Neural progenitor cell (in vitro differentiated cells): ENCODE measurements at regions not wholly inside any gene's neighbourhood (a gene's known extent, or its start where the extent isn't known, plus 50 kb on each side); places are given as distances from the start of the nearest gene placed in this dataset.

Experiments
- DNase-seq: peaks from one replicate; pipeline ENCODE4 v3.0.0-alpha.2; 2016; ENCODE audit warnings: low spot score
- H2AFZ ChIP-seq: fragments of 200-600 bp; sonication (generic); replicated peaks from 2 replicates; pipeline ENCODE4 v1.6.1; 2016; ENCODE audit warnings: antibody characterized with exemption
- H3F3A ChIP-seq: fragments of 200-600 bp; sonication (generic); 2 replicates; pipeline ENCODE4 v1.6.1; 2016; ENCODE audit warnings: antibody characterized with exemption, low read depth
- H3K27ac ChIP-seq: fragments of 200-600 bp; sonication (generic); 2 replicates; pipeline ENCODE4 v1.5.1; 2016; ENCODE audit warnings: mild to moderate bottlenecking
- H3K27me3 ChIP-seq: fragments of 200-600 bp; sonication (generic); 2 replicates; pipeline ENCODE4 v1.6.1; 2016; ENCODE audit warnings: mild to moderate bottlenecking, moderate library complexity
- H3K36me3 ChIP-seq: fragments of 200-600 bp; sonication (generic); 2 replicates; pipeline ENCODE4 v1.5.1; 2016
- H3K4me1 ChIP-seq: fragments of 200-600 bp; sonication (generic); 2 replicates; pipeline ENCODE4 v1.6.1; 2016; ENCODE audit warnings: mixed run types
- H3K4me2 ChIP-seq: fragments of 200-600 bp; sonication (generic); 2 replicates; pipeline ENCODE4 v1.6.1; 2016
- H3K4me3 ChIP-seq: fragments of 200-600 bp; sonication (generic); 2 replicates; pipeline ENCODE4 v1.5.1; 2016
- H3K79me2 ChIP-seq: fragments of 200-600 bp; sonication (generic); 2 replicates; pipeline ENCODE4 v1.6.1; 2016; ENCODE audit warnings: low read depth
- H3K9ac ChIP-seq: fragments of 200-600 bp; sonication (generic); 2 replicates; pipeline ENCODE4 v1.6.1; 2016
- H3K9me3 ChIP-seq: fragments of 200-600 bp; sonication (generic); 2 replicates; pipeline ENCODE4 v1.5.1; 2016; ENCODE audit warnings: low read depth
- H4K20me1 ChIP-seq: fragments of 200-600 bp; sonication (generic); 2 replicates; pipeline ENCODE4 v1.6.1; 2016; ENCODE audit warnings: low read depth
- H3K27ac Mint-ChIP-seq: 3 replicates; pipeline ENCODE4 v1.8.0; 2021; ENCODE audit warnings: mixed read lengths
- H3K27me3 Mint-ChIP-seq: 2 replicates; pipeline ENCODE4 v1.8.0; 2022; ENCODE audit warnings: low read depth, mild to moderate bottlenecking, inconsistent platforms, moderate library complexity, mixed read lengths; ENCODE audit not compliant: insufficient read depth
- H3K36me3 Mint-ChIP-seq: 3 replicates; pipeline ENCODE4 v1.8.0; 2021; ENCODE audit warnings: mixed read lengths
- H3K4me1 Mint-ChIP-seq: 3 replicates; pipeline ENCODE4 v1.8.0; 2021; ENCODE audit warnings: mixed read lengths
- H3K4me3 Mint-ChIP-seq: 3 replicates; pipeline ENCODE4 v1.8.0; 2021; ENCODE audit warnings: mild to moderate bottlenecking, moderate library complexity, mixed read lengths
- H3K9me3 Mint-ChIP-seq: 3 replicates; pipeline ENCODE4 v1.8.0; 2020; ENCODE audit warnings: mixed read lengths
- EZH2 ChIP-seq: fragments of 200-600 bp; sonication (generic); IDR thresholded peaks from 2 replicates; pipeline ENCODE4 v1.6.1; 2017; ENCODE audit warnings: antibody characterized with exemption, mild to moderate bottlenecking, moderate library complexity
- EZH2phosphoT487 ChIP-seq: fragments of 200-600 bp; sonication (generic); IDR thresholded peaks from 2 replicates; pipeline ENCODE4 v1.6.1; 2017; ENCODE audit warnings: antibody characterized with exemption
- TF ChIP-seq, protein P1 (sequence below): fragments of 200-600 bp; sonication (generic); IDR thresholded peaks from 2 replicates; pipeline ENCODE4 v1.5.1; 2017; ENCODE audit warnings: antibody characterized with exemption, mild to moderate bottlenecking

DNA sequence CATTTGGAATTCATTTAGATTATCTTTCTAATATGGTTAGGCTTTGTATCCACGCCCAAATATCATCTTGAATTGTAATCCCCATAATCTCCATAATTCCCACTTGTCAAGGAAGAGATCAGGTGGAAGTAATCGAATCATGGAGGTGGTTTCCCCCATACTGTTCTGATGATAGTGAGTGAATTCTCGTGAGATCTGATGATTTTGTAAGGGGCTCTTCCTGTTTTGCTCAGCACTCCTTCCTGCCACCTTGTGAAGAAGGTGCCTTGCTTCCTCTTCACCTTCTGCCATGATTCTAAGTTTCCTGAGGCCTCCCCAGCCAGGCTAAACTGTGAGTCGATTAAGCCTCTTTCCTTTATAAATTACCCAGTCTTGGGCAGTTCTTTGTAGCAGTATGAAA lies 527.5 kb upstream of the ARRDC3 start:
- Mint-ChIP-seq H3K9me3 (no peaks in the 10 kb centered on the region), H3K27ac (no peak overlapping the region), H3K27me3 (no peaks in the 10 kb centered on the region), H3K36me3 (no peaks in the 10 kb centered on the region), H3K4me3 (no peak overlapping the region), H3K4me1 (no peaks in the 10 kb centered on the region)
- H3K4me3 ChIP-seq, result no peak overlapping the region
- no peaks in the 10 kb centered on the region for H4K20me1 ChIP-seq
- no peak for TF ChIP-seq EZH2phosphoT487
- TF ChIP-seq, protein P1, sequence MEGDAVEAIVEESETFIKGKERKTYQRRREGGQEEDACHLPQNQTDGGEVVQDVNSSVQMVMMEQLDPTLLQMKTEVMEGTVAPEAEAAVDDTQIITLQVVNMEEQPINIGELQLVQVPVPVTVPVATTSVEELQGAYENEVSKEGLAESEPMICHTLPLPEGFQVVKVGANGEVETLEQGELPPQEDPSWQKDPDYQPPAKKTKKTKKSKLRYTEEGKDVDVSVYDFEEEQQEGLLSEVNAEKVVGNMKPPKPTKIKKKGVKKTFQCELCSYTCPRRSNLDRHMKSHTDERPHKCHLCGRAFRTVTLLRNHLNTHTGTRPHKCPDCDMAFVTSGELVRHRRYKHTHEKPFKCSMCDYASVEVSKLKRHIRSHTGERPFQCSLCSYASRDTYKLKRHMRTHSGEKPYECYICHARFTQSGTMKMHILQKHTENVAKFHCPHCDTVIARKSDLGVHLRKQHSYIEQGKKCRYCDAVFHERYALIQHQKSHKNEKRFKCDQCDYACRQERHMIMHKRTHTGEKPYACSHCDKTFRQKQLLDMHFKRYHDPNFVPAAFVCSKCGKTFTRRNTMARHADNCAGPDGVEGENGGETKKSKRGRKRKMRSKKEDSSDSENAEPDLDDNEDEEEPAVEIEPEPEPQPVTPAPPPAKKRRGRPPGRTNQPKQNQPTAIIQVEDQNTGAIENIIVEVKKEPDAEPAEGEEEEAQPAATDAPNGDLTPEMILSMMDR, result no peak
- no peak for TF ChIP-seq EZH2
- H3K27me3 ChIP-seq, result no peaks in the 10 kb centered on the region
- no peak overlapping the region for H3K9ac ChIP-seq
- no peak overlapping the region for H3K4me2 ChIP-seq
- no peak for DNase-seq
- no peaks in the 10 kb centered on the region for H3K36me3 ChIP-seq
- H3K79me2 ChIP-seq, result no peaks in the 10 kb centered on the region
- no peaks in the 10 kb centered on the region for H3F3A ChIP-seq
- H3K4me1 ChIP-seq, result no peaks in the 10 kb centered on the region
- no peak overlapping the region for H3K27ac ChIP-seq
- H3K9me3 ChIP-seq, result no peaks in the 10 kb centered on the region
- H2AFZ ChIP-seq, result no peak overlapping the region

DNA sequence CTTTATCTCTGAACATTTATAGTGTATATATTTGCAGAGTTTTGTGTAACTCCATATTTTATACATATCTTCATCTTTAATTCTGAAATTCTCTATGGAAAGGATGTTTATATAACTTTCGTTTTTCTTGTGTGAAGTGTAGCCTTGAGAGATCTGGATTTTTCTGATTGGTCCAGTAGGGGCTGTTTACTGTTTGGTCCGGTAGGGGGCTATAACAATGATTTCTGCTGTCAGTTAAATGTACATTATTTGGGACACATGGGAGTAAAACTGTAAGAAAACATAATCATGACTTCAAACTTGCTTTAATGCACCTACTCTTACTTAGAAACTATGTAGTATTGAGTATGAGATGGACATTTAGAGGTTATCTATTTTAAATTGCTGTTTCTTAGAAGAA lies 527.1 kb upstream of the ARRDC3 start:
- H3K79me2 ChIP-seq, result no peaks in the 10 kb centered on the region
- H3K9me3 ChIP-seq, result no peaks in the 10 kb centered on the region
- H4K20me1 ChIP-seq, result no peaks in the 10 kb centered on the region
- Mint-ChIP-seq H3K4me3 (no peak overlapping the region), H3K4me1 (no peaks in the 10 kb centered on the region), H3K9me3 (no peaks in the 10 kb centered on the region), H3K36me3 (no peaks in the 10 kb centered on the region), H3K27me3 (no peaks in the 10 kb centered on the region), H3K27ac (no peak overlapping the region)
- no peaks in the 10 kb centered on the region for H3F3A ChIP-seq
- no peak overlapping the region for H3K4me2 ChIP-seq
- H3K9ac ChIP-seq, result no peak overlapping the region
- H3K27me3 ChIP-seq, result no peaks in the 10 kb centered on the region
- no peak overlapping the region for H2AFZ ChIP-seq
- H3K36me3 ChIP-seq, result no peaks in the 10 kb centered on the region
- H3K27ac ChIP-seq, result no peak overlapping the region
- no peak overlapping the region for H3K4me3 ChIP-seq
- H3K4me1 ChIP-seq, result no peaks in the 10 kb centered on the region
- TF ChIP-seq EZH2phosphoT487, result no peak
- DNase-seq, result no peak

DNA sequence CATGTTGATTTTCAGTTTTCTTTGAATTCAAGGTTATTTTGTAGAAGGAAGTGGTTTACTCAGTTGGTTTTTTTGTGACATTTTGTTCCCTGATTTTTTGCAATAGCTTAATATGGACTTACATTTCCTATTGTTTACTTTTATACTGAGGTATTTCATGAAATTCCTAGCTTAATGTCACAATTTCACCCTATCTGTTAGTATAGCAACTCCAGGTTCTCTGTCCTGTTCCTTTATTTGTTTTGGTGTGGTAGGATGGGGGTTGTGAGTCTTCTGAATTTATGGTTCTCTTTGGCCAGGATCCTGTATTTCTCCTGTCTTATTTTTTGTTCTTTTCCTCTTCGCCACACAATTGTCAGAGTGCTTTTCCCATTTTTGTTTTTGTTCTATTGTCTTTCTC lies 523.4 kb upstream of the ARRDC3 start:
- Mint-ChIP-seq H3K4me3 (no peak overlapping the region), H3K9me3 (peaks cover 2% of the 10 kb centered on the region), H3K36me3 (no peaks in the 10 kb centered on the region), H3K27ac (no peak overlapping the region), H3K4me1 (no peaks in the 10 kb centered on the region), H3K27me3 (peaks cover 4% of the 10 kb centered on the region)
- Histone ChIP-seq H3K4me2 (no peak overlapping the region), H3K9me3 (no peaks in the 10 kb centered on the region), H2AFZ (peak overlapping the region; percentile 60), H3K27ac (no peak overlapping the region), H3K9ac (no peak overlapping the region), H3K4me1 (peaks cover 6% of the 10 kb centered on the region), H3K27me3 (no peaks in the 10 kb centered on the region), H3K79me2 (no peaks in the 10 kb centered on the region), H3F3A (no peaks in the 10 kb centered on the region), H3K4me3 (no peak overlapping the region), H4K20me1 (no peaks in the 10 kb centered on the region), H3K36me3 (no peaks in the 10 kb centered on the region)
- DNase-seq, result no peak
- TF ChIP-seq, protein P1, result no peak
- TF ChIP-seq EZH2, result no peak
- TF ChIP-seq EZH2phosphoT487, result no peak

DNA sequence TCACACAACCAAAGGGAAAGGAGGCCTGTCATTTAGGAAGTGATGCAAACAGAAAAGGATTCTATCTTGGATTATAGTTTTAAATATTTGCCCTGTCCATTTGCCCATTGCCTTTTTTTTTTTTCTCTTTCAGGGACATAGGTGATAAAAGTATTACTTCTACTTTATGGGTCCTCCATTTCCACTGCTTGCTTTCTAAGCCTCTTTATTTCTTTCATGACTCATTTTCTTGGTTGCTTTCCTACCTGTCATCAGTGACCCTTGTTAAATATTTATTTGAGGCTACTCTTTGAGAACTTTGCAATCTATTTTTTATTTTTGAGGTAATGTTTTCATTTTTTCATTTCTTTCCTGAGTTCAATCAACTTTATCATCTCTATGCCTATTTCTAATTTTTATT lies 522.9 kb upstream of the ARRDC3 start:
- no peaks in the 10 kb centered on the region for H3K79me2 ChIP-seq
- H3K4me3 ChIP-seq, result no peak overlapping the region
- H4K20me1 ChIP-seq, result no peaks in the 10 kb centered on the region
- H3K27me3 ChIP-seq, result no peaks in the 10 kb centered on the region
- no peak for DNase-seq
- no peaks in the 10 kb centered on the region for H3K4me1 Mint-ChIP-seq
- no peak overlapping the region for H3K27ac ChIP-seq
- no peaks in the 10 kb centered on the region for H3K36me3 ChIP-seq
- H3K9me3 Mint-ChIP-seq, result peaks cover 2% of the 10 kb centered on the region
- H3K4me3 Mint-ChIP-seq, result no peak overlapping the region
- H3K9me3 ChIP-seq, result no peaks in the 10 kb centered on the region
- H3K27me3 Mint-ChIP-seq, result peaks cover 4% of the 10 kb centered on the region
- H3K4me2 ChIP-seq, result no peak overlapping the region
- TF ChIP-seq, protein P1, result no peak
- no peak for TF ChIP-seq EZH2phosphoT487
- TF ChIP-seq EZH2, result no peak
- no peak overlapping the region for H2AFZ ChIP-seq
- H3K9ac ChIP-seq, result no peak overlapping the region
- H3K27ac Mint-ChIP-seq, result no peak overlapping the region
- peaks cover 6% of the 10 kb centered on the region for H3K4me1 ChIP-seq
- no peaks in the 10 kb centered on the region for H3F3A ChIP-seq
- H3K36me3 Mint-ChIP-seq, result no peaks in the 10 kb centered on the region
